ENCODE measurements at regions not wholly inside any gene's neighbourhood (a gene's known extent, or its start where the extent isn't known, plus 50 kb on each side); places are given as distances from the start of the nearest gene placed in this dataset.

DNA sequence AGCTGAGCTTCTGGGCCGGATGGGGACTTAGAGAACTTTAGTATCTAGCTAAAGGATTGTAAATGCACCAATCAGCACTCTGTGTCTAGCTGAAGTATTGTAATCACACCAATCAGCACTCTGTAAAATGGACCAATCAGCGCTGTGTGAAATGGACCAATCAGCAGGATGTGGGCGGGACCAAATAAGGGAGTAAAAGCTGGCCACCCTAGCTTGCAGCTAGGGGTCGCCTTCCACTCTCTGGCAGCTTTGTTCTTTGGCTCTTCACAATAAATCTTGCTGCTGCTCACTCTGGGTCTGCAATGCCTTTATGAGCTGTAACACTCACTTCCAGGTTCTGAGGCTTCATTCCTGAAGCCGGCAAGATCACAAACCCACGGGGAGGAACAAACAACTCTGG, 354.0 kb downstream of the PRR16 start:
- no peak for TF ChIP-seq POLR2A (IDR thresholded peaks at IDR 0.05)
- TF ChIP-seq, protein P1, sequence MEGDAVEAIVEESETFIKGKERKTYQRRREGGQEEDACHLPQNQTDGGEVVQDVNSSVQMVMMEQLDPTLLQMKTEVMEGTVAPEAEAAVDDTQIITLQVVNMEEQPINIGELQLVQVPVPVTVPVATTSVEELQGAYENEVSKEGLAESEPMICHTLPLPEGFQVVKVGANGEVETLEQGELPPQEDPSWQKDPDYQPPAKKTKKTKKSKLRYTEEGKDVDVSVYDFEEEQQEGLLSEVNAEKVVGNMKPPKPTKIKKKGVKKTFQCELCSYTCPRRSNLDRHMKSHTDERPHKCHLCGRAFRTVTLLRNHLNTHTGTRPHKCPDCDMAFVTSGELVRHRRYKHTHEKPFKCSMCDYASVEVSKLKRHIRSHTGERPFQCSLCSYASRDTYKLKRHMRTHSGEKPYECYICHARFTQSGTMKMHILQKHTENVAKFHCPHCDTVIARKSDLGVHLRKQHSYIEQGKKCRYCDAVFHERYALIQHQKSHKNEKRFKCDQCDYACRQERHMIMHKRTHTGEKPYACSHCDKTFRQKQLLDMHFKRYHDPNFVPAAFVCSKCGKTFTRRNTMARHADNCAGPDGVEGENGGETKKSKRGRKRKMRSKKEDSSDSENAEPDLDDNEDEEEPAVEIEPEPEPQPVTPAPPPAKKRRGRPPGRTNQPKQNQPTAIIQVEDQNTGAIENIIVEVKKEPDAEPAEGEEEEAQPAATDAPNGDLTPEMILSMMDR (IDR thresholded peaks at IDR 0.05), result peak in 1 of 3 experiments; percentile 7

Measured in testis (tissue), 2 donors.